ENCODE measurements at regions not wholly inside any gene's neighbourhood (a gene's known extent, or its start where the extent isn't known, plus 50 kb on each side); places are given as distances from the start of the nearest gene placed in this dataset.

GRCh38 chr5:129228577-129228976 lies 134.0 kb downstream of the ISOC1 start:
- intact Hi-C loops (cut with micrococcal nuclease; ENCODE audit: unreplicated experiment): no loop called here
- Histone ChIP-seq H3K4me2 (ENCODE audit: low read length) (no peak overlapping the region), H3K79me2 (ENCODE audit: insufficient read depth, low read depth, low read length) (no peaks in the 10 kb centered on the region), H3K27ac (ENCODE audit: low read depth, low read length, poor library complexity, severe bottlenecking) (no peak overlapping the region), H3K4me3 (ENCODE audit: low read depth, low read length, poor library complexity, severe bottlenecking) (no peak overlapping the region), H3K9me3 (ENCODE audit: low read length) (no peaks in the 10 kb centered on the region), H3K36me3 (ENCODE audit: insufficient read depth, low read length) (no peaks in the 10 kb centered on the region), H3K9me2 (ENCODE audit: insufficient read depth, low read length) (no peaks in the 10 kb centered on the region), H2AFZ (ENCODE audit: low read length) (no peak overlapping the region), H4K20me1 (ENCODE audit: insufficient read depth, low read length) (no peaks in the 10 kb centered on the region), H3K4me1 (ENCODE audit: insufficient read depth, low read length, poor library complexity, severe bottlenecking) (no peaks in the 10 kb centered on the region)
- no peak for DNase-seq (ENCODE audit: low spot score)
- ChIA-PET POLR2A (interaction anchor here (0.7 kb wide), 1 partner anchor 94 kb away, joined by 3 read pairs; no protein-coding TSS in a partner anchor), CTCF (ENCODE audit: unreplicated experiment) (no interaction called here)
- BruUV-seq (replicated peaks): no TSS peak
- TF ChIP-seq CTCF (conservative IDR thresholded peaks at IDR 0.05; ENCODE audit: low read length) (no peak), EZH2phosphoT487 (IDR thresholded peaks at IDR 0.05; ENCODE audit: borderline replicate concordance, low read depth, low read length) (no peak)

GRCh38 chr5:129241755-129242154 lies 147.2 kb downstream of the ISOC1 start:
- Histone ChIP-seq H3K9me3 (ENCODE audit: low read length) (no peaks in the 10 kb centered on the region), H3K27ac (ENCODE audit: low read depth, low read length, poor library complexity, severe bottlenecking) (no peak overlapping the region), H3K4me2 (ENCODE audit: low read length) (no peak overlapping the region), H4K20me1 (ENCODE audit: insufficient read depth, low read length) (no peaks in the 10 kb centered on the region), H3K4me3 (ENCODE audit: low read depth, low read length, poor library complexity, severe bottlenecking) (no peak overlapping the region), H3K9me2 (ENCODE audit: insufficient read depth, low read length) (no peaks in the 10 kb centered on the region), H3K79me2 (ENCODE audit: insufficient read depth, low read depth, low read length) (no peaks in the 10 kb centered on the region), H3K4me1 (ENCODE audit: insufficient read depth, low read length, poor library complexity, severe bottlenecking) (no peaks in the 10 kb centered on the region), H2AFZ (ENCODE audit: low read length) (no peak overlapping the region), H3K36me3 (ENCODE audit: insufficient read depth, low read length) (no peaks in the 10 kb centered on the region)
- CTCF ChIA-PET (ENCODE audit: unreplicated experiment): no interaction called here
- POLR2A ChIA-PET: no interaction called here
- no peak for DNase-seq (ENCODE audit: low spot score)
- TF ChIP-seq EZH2phosphoT487 (IDR thresholded peaks at IDR 0.05; ENCODE audit: borderline replicate concordance, low read depth, low read length) (no peak), CTCF (conservative IDR thresholded peaks at IDR 0.05; ENCODE audit: low read length) (no peak)
- BruUV-seq (replicated peaks): no TSS peak
- intact Hi-C loops (cut with micrococcal nuclease; ENCODE audit: unreplicated experiment): no loop called here

GRCh38 chr5:129243039-129243438 lies 148.5 kb downstream of the ISOC1 start:
- Histone ChIP-seq H3K9me2 (ENCODE audit: insufficient read depth, low read length) (no peaks in the 10 kb centered on the region), H3K27ac (ENCODE audit: low read depth, low read length, poor library complexity, severe bottlenecking) (no peak overlapping the region), H3K36me3 (ENCODE audit: insufficient read depth, low read length) (no peaks in the 10 kb centered on the region), H3K9me3 (ENCODE audit: low read length) (no peaks in the 10 kb centered on the region), H3K4me3 (ENCODE audit: low read depth, low read length, poor library complexity, severe bottlenecking) (no peak overlapping the region), H3K4me2 (ENCODE audit: low read length) (no peak overlapping the region), H4K20me1 (ENCODE audit: insufficient read depth, low read length) (no peaks in the 10 kb centered on the region), H3K4me1 (ENCODE audit: insufficient read depth, low read length, poor library complexity, severe bottlenecking) (no peaks in the 10 kb centered on the region), H3K79me2 (ENCODE audit: insufficient read depth, low read depth, low read length) (no peaks in the 10 kb centered on the region), H2AFZ (ENCODE audit: low read length) (no peak overlapping the region)
- intact Hi-C loops (cut with micrococcal nuclease; ENCODE audit: unreplicated experiment): no loop called here
- ChIA-PET POLR2A (no interaction called here), CTCF (ENCODE audit: unreplicated experiment) (no interaction called here)
- no peak for DNase-seq (ENCODE audit: low spot score)
- BruUV-seq (replicated peaks): no TSS peak
- TF ChIP-seq EZH2phosphoT487 (IDR thresholded peaks at IDR 0.05; ENCODE audit: borderline replicate concordance, low read depth, low read length) (no peak), CTCF (conservative IDR thresholded peaks at IDR 0.05; ENCODE audit: low read length) (no peak)

Data from OCI-LY7 (cell line).